H9 (cell line): ENCODE measurements at regions not wholly inside any gene's neighbourhood (a gene's known extent, or its start where the extent isn't known, plus 50 kb on each side); places are given as distances from the start of the nearest gene placed in this dataset.

ENCODE experiments used
- DNase-seq: peaks from one replicate; pipeline ENCODE4 v3.0.0-alpha.2; 2017
- H2AFZ ChIP-seq: one replicate; pipeline ENCODE4 v1.6.1; 2013; ENCODE audit warnings: mild to moderate bottlenecking, low read length, control low read depth, moderate library complexity
- H2AK5ac ChIP-seq: 2 replicates; pipeline ENCODE4 v1.6.1; 2013; ENCODE audit warnings: low read length, control low read depth, mixed read lengths; ENCODE audit not compliant: insufficient read length
- H2BK120ac ChIP-seq: one replicate; pipeline ENCODE4 v1.6.1; 2013; ENCODE audit warnings: low read depth, mild to moderate bottlenecking, low read length, control low read depth, inconsistent platforms; ENCODE audit not compliant: poor library complexity, severe bottlenecking
- H2BK12ac ChIP-seq: 2 replicates; pipeline ENCODE4 v1.6.1; 2013; ENCODE audit warnings: low read length, control low read depth, mixed read lengths, low read depth; ENCODE audit not compliant: insufficient read length
- H2BK15ac ChIP-seq: 2 replicates; pipeline ENCODE4 v1.6.1; 2013; ENCODE audit warnings: low read depth, low read length, control low read depth
- H2BK20ac ChIP-seq: one replicate; pipeline ENCODE4 v1.6.1; 2013; ENCODE audit warnings: low read depth, mild to moderate bottlenecking, low read length, control low read depth, inconsistent platforms; ENCODE audit not compliant: poor library complexity, severe bottlenecking
- H2BK5ac ChIP-seq: 2 replicates; pipeline ENCODE4 v1.6.1; 2013; ENCODE audit warnings: low read length, control low read depth, mixed read lengths; ENCODE audit not compliant: insufficient read length
- H3K14ac ChIP-seq: 2 replicates; pipeline ENCODE4 v1.6.1; 2013; ENCODE audit warnings: low read length, control low read depth; ENCODE audit not compliant: insufficient read depth
- H3K18ac ChIP-seq: 2 replicates; pipeline ENCODE4 v1.6.1; 2013; ENCODE audit warnings: low read depth, mild to moderate bottlenecking, mixed read lengths, low read length, control low read depth; ENCODE audit not compliant: insufficient read length
- H3K23ac ChIP-seq: 2 replicates; pipeline ENCODE4 v1.6.1; 2013; ENCODE audit warnings: low read length, control low read depth, mixed read lengths, low read depth; ENCODE audit not compliant: insufficient read length
- H3K23me2 ChIP-seq: 2 replicates; pipeline ENCODE4 v1.6.1; 2013; ENCODE audit warnings: low read depth, mild to moderate bottlenecking, mixed read lengths, low read length, control low read depth; ENCODE audit not compliant: insufficient read length, poor library complexity, severe bottlenecking
- H3K27ac ChIP-seq: 2 replicates; pipeline ENCODE4 v1.5.1; 2013; ENCODE audit warnings: low read length, control low read depth, mixed read lengths, low read depth; ENCODE audit not compliant: insufficient read length
- H3K27me3 ChIP-seq: 2 replicates; pipeline ENCODE4 v1.6.1; 2013; ENCODE audit warnings: low read length, control low read depth, inconsistent platforms; ENCODE audit not compliant: insufficient read depth
- H3K4ac ChIP-seq: 2 replicates; pipeline ENCODE4 v1.6.1; 2013; ENCODE audit warnings: low read depth, mild to moderate bottlenecking, control low read depth, inconsistent platforms, low read length, moderate library complexity
- H3K4me1 ChIP-seq: 2 replicates; pipeline ENCODE4 v1.6.1; 2013; ENCODE audit warnings: low read length, control low read depth, inconsistent platforms; ENCODE audit not compliant: insufficient read depth
- H3K4me2 ChIP-seq: 2 replicates; pipeline ENCODE4 v1.6.1; 2013; ENCODE audit warnings: low read length, control low read depth, mixed read lengths; ENCODE audit not compliant: insufficient read length, insufficient read depth
- H3K56ac ChIP-seq: 2 replicates; pipeline ENCODE4 v1.6.1; 2013; ENCODE audit warnings: low read depth, mild to moderate bottlenecking, mixed read lengths, low read length, control low read depth; ENCODE audit not compliant: insufficient read length
- H3K79me1 ChIP-seq: 2 replicates; pipeline ENCODE4 v1.6.1; 2013; ENCODE audit warnings: low read depth, mild to moderate bottlenecking, moderate library complexity, low read length, control low read depth, inconsistent platforms; ENCODE audit not compliant: insufficient read depth, poor library complexity, severe bottlenecking
- H3K79me2 ChIP-seq: 2 replicates; pipeline ENCODE4 v1.6.1; 2013; ENCODE audit warnings: low read length, control low read depth, inconsistent platforms; ENCODE audit not compliant: insufficient read depth
- H3K9ac ChIP-seq: 2 replicates; pipeline ENCODE4 v1.6.1; 2013; ENCODE audit warnings: low read length, control low read depth, mixed read lengths; ENCODE audit not compliant: insufficient read length; ENCODE audit errors: extremely low read depth
- H3K9me3 ChIP-seq: one replicate; pipeline ENCODE4 v1.6.1; 2013; ENCODE audit warnings: low read depth, low read length, inconsistent platforms; ENCODE audit not compliant: control insufficient read depth
- H3T11ph ChIP-seq: one replicate; pipeline ENCODE4 v1.6.1; 2013; ENCODE audit warnings: mild to moderate bottlenecking, low read length, control low read depth, inconsistent platforms
- H4K20me1 ChIP-seq: one replicate; pipeline ENCODE4 v1.6.1; 2013; ENCODE audit not compliant: control insufficient read depth, insufficient read length, insufficient read depth
- H4K5ac ChIP-seq: 2 replicates; pipeline ENCODE4 v1.6.1; 2013; ENCODE audit warnings: low read depth, mild to moderate bottlenecking, mixed read lengths, low read length, control low read depth; ENCODE audit not compliant: insufficient read length
- H4K8ac ChIP-seq: replicated peaks from 2 replicates; pipeline ENCODE4 v1.6.1; 2013; ENCODE audit warnings: low read length, control low read depth, mixed read lengths, low read depth; ENCODE audit not compliant: insufficient read length
- H4K91ac ChIP-seq: 2 replicates; pipeline ENCODE4 v1.6.1; 2013; ENCODE audit warnings: low read depth, mild to moderate bottlenecking, moderate library complexity, mixed read lengths, low read length, control low read depth; ENCODE audit not compliant: insufficient read length
- H3K27ac Mint-ChIP-seq, 3 experiments: 2 replicates in 2 of 3; 3 replicates in 1 of 3; pipeline ENCODE4 v1.8.0; 2020 to 2021; ENCODE audit warnings: mixed read lengths in 3 of 3, mild to moderate bottlenecking in 1 of 3, moderate library complexity in 1 of 3
- H3K27me3 Mint-ChIP-seq: 2 replicates; pipeline ENCODE4 v1.8.0; 2021; ENCODE audit warnings: low read depth, mild to moderate bottlenecking, moderate library complexity, mixed read lengths
- H3K36me3 Mint-ChIP-seq, 3 experiments: 2 replicates in 2 of 3; 3 replicates in 1 of 3; pipeline ENCODE4 v1.8.0; 2020 to 2021; ENCODE audit warnings: low read depth in 3 of 3, mixed read lengths in 3 of 3; ENCODE audit not compliant: insufficient read depth in 1 of 3
- H3K4me1 Mint-ChIP-seq, 2 experiments: 2 replicates each; pipeline ENCODE4 v1.8.0; 2020; ENCODE audit warnings: mixed read lengths in 2 of 2
- H3K4me3 Mint-ChIP-seq, 2 experiments: 2 replicates in 1 of 2; 3 replicates in 1 of 2; pipeline ENCODE4 v1.8.0; 2020 to 2021; ENCODE audit warnings: mild to moderate bottlenecking in 2 of 2, mixed read lengths in 2 of 2, moderate library complexity in 1 of 2
- H3K9me3 Mint-ChIP-seq, 2 experiments: 2 replicates in 1 of 2; 3 replicates in 1 of 2; pipeline ENCODE4 v1.8.0; 2020; ENCODE audit warnings: mild to moderate bottlenecking in 2 of 2, mixed read lengths in 2 of 2, moderate library complexity in 1 of 2
- WGBS: extraction: QIAGEN DNeasy Blood & Tissue Kit; methylation state at CpG from one replicate; pipeline ENCODE4 v1.1.7; 2013; ENCODE audit warnings: missing lambda C conversion rate, low lambda C conversion rate, mixed read lengths; ENCODE audit not compliant: insufficient read length; ENCODE audit errors: extremely low coverage; 5-methylcytosine and 5-hydroxymethylcytosine counted together
- TF ChIP-seq, protein P1 (sequence below): fragments of 200-600 bp; sonication (generic); conservative IDR thresholded peaks from 3 replicates; pipeline ENCODE4 v1.8.0; 2021; ENCODE audit warnings: antibody characterized with exemption, mild to moderate bottlenecking

DNA sequence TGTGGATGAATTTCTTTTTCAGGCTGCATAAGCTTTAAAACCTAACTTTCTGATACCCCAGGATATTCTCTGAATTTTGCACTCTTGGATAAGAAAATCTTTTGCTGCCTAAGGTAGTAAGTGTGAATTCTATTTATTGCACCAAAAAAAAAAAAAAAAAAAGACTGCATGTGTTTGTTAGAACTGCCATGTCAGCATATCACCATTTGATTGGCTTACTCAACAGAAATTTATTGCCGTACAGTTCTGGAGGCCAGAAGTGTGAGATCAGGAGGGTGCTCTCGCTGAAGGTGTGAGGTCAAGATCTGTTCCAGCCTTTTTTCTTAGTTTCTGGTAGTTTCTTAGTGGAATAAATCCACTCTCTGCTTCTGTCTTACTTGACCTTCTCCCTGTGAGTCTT lies 1250.0 kb upstream of the PRKX start:
- no peak overlapping the region for H3K4ac ChIP-seq
- H2BK120ac ChIP-seq = no peak overlapping the region
- Mint-ChIP-seq H3K36me3 (peaks cover 0 to 4% (median 2%) of the 10 kb centered on the region in 3 experiments; a peak in 2 of 7 replicates), H3K9me3 (peaks cover 7 to 10% of the 10 kb centered on the region in 2 experiments; a peak in 4 of 5 replicates), H3K27ac (no peak overlapping the region), H3K27me3 (no peaks in the 10 kb centered on the region), H3K4me1 (no peaks in the 10 kb centered on the region), H3K4me3 (no peak overlapping the region)
- no peaks in the 10 kb centered on the region for H3K79me2 ChIP-seq
- no peak overlapping the region for H2BK5ac ChIP-seq
- WGBS = no CpG with 5 or more reads among the region's 2 CpGs
- no peak overlapping the region for H4K91ac ChIP-seq
- no peak for DNase-seq
- no peak overlapping the region for H3K4me2 ChIP-seq
- H3K9ac ChIP-seq = no peak overlapping the region
- no peaks in the 10 kb centered on the region for H3K27me3 ChIP-seq
- no peak overlapping the region for H3K56ac ChIP-seq
- H4K20me1 ChIP-seq = no peaks in the 10 kb centered on the region
- H3K4me1 ChIP-seq = no peaks in the 10 kb centered on the region
- TF ChIP-seq, protein P1, sequence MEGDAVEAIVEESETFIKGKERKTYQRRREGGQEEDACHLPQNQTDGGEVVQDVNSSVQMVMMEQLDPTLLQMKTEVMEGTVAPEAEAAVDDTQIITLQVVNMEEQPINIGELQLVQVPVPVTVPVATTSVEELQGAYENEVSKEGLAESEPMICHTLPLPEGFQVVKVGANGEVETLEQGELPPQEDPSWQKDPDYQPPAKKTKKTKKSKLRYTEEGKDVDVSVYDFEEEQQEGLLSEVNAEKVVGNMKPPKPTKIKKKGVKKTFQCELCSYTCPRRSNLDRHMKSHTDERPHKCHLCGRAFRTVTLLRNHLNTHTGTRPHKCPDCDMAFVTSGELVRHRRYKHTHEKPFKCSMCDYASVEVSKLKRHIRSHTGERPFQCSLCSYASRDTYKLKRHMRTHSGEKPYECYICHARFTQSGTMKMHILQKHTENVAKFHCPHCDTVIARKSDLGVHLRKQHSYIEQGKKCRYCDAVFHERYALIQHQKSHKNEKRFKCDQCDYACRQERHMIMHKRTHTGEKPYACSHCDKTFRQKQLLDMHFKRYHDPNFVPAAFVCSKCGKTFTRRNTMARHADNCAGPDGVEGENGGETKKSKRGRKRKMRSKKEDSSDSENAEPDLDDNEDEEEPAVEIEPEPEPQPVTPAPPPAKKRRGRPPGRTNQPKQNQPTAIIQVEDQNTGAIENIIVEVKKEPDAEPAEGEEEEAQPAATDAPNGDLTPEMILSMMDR = no peak
- H3K27ac ChIP-seq = no peak overlapping the region
- no peak overlapping the region for H4K5ac ChIP-seq
- H2BK15ac ChIP-seq = no peak overlapping the region
- no peak overlapping the region for H3K14ac ChIP-seq
- H2AFZ ChIP-seq = no peak overlapping the region
- H3K9me3 ChIP-seq = no peaks in the 10 kb centered on the region
- H2AK5ac ChIP-seq = no peak overlapping the region
- no peak overlapping the region for H2BK12ac ChIP-seq
- no peak overlapping the region for H3K23ac ChIP-seq
- no peaks in the 10 kb centered on the region for H3K79me1 ChIP-seq
- no peak overlapping the region for H3K18ac ChIP-seq
- H4K8ac ChIP-seq = no peak overlapping the region
- no peak overlapping the region for H3T11ph ChIP-seq
- no peak overlapping the region for H2BK20ac ChIP-seq
- H3K23me2 ChIP-seq = no peaks in the 10 kb centered on the region
